Posterior cingulate gyrus (tissue), 11 donors: ENCODE measurements at regions not wholly inside any gene's neighbourhood (a gene's known extent, or its start where the extent isn't known, plus 50 kb on each side); places are given as distances from the start of the nearest gene placed in this dataset.

ENCODE experiments used
- DNase-seq, 10 donors: peaks; one replicate each; pipeline versions ENCODE4 v3.0.0 to v3.0.0-alpha.2; 2020 to 2021; ENCODE audit warnings: mixed read lengths in 3 of 10
- intact Hi-C: fragments of 100-400 bp; cut with DNase I; formaldehyde crosslinking; loops from one replicate; pipeline ENCODE4 v1.15.1; 2023

GRCh38 chr1:14118691-14119485 is 418.9 kb downstream of the PRDM2 start:
- DNase-seq, result no peak
- intact Hi-C loops, result loop anchor here (10.0 kb wide), 2 partner anchors 456 to 806 kb away; no protein-coding TSS in a partner anchor

- intact Hi-C loops, result no loop called here
- DNase-seq, result no peak
These were observed 420.9 kb downstream of the PRDM2 start for GRCh38 chr1:14120895-14121294.

- intact Hi-C loops, result no loop called here
- DNase-seq, result no peak
These were observed 428.1 kb downstream of the PRDM2 start for GRCh38 chr1:14128096-14128495.

GRCh38 chr1:14129009-14129408 is 429.0 kb downstream of the PRDM2 start:
- DNase-seq, result no peak
- intact Hi-C loops, result no loop called here

GRCh38 chr1:14135070-14135469 is 435.1 kb downstream of the PRDM2 start:
- no peak for DNase-seq
- intact Hi-C loops, result no loop called here

- DNase-seq, result no peak
- intact Hi-C loops, result no loop called here
These were observed 436.3 kb downstream of the PRDM2 start for GRCh38 chr1:14136152-14136763.

GRCh38 chr1:14136881-14137280 is 436.9 kb downstream of the PRDM2 start:
- intact Hi-C loops, result no loop called here
- DNase-seq, result no peak

- intact Hi-C loops, result no loop called here
These were observed 437.6 kb downstream of the PRDM2 start for GRCh38 chr1:14137411-14138134.

GRCh38 chr1:14138135-14138506 is 438.1 kb downstream of the PRDM2 start:
- intact Hi-C loops, result no loop called here
- DNase-seq, result no peak

More at GRCh38 chr1:14137411-14138134, 437.6 kb downstream of the PRDM2 start:
- no peak for DNase-seq

- intact Hi-C loops, result no loop called here
- peak in 1 of 10 donors; percentile 70 for DNase-seq
These were observed 438.7 kb downstream of the PRDM2 start for GRCh38 chr1:14138687-14139086.

GRCh38 chr1:14140831-14141401 is 440.9 kb downstream of the PRDM2 start:
- peak in 9 of 10 donors; percentile 24 to 90 (median 47) for DNase-seq
- intact Hi-C loops, result loop anchor here (10.0 kb wide), 1 partner anchor 114 kb away; no protein-coding TSS in a partner anchor

GRCh38 chr1:14141656-14142055 is 441.7 kb downstream of the PRDM2 start:
- intact Hi-C loops, result loop anchor here (10.0 kb wide), 1 partner anchor 113 kb away; no protein-coding TSS in a partner anchor

GRCh38 chr1:14142397-14143100 is 442.6 kb downstream of the PRDM2 start:
- DNase-seq, result peak in 1 of 10 donors; percentile 20
- intact Hi-C loops, result loop anchor here (10.0 kb wide), 1 partner anchor 112 kb away; no protein-coding TSS in a partner anchor

More at GRCh38 chr1:14141656-14142055, 441.7 kb downstream of the PRDM2 start:
- DNase-seq, result no peak

GRCh38 chr1:14143777-14144176 is 443.8 kb downstream of the PRDM2 start:
- DNase-seq, result no peak
- intact Hi-C loops, result loop anchor here (10.0 kb wide), 1 partner anchor 111 kb away; no protein-coding TSS in a partner anchor

GRCh38 chr1:14148526-14148925 is 448.5 kb downstream of the PRDM2 start:
- intact Hi-C loops, result loop anchor here (10.0 kb wide), 1 partner anchor 106 kb away; no protein-coding TSS in a partner anchor
- no peak for DNase-seq

- intact Hi-C loops, result loop anchor here (10.0 kb wide), 1 partner anchor 105 kb away; no protein-coding TSS in a partner anchor
- no peak for DNase-seq
These were observed 449.1 kb upstream of the KAZN start for GRCh38 chr1:14149431-14149830.

- intact Hi-C loops, result no loop called here
- DNase-seq, result no peak
These were observed 441.9 kb upstream of the KAZN start for GRCh38 chr1:14156543-14156942.

GRCh38 chr1:14160781-14161180 is 437.7 kb upstream of the KAZN start:
- no peak for DNase-seq
- intact Hi-C loops, result no loop called here

- DNase-seq, result no peak
- intact Hi-C loops, result no loop called here
These were observed 435.2 kb upstream of the KAZN start for GRCh38 chr1:14163246-14163645.

GRCh38 chr1:14165371-14165801 is 433.1 kb upstream of the KAZN start:
- DNase-seq, result no peak
- intact Hi-C loops, result no loop called here
